ENCODE measurements at regions not wholly inside any gene's neighbourhood (a gene's known extent, or its start where the extent isn't known, plus 50 kb on each side); places are given as distances from the start of the nearest gene placed in this dataset.

GRCh38 chr21:35779690-35780570 lies 280.4 kb downstream of the SETD4 start:
- no peak overlapping the region for H3T11ph ChIP-seq (ENCODE audit: low read length)
- no peaks in the 10 kb centered on the region for H4K20me1 ChIP-seq (ENCODE audit: control insufficient read depth, insufficient read depth, insufficient read length)
- H3K4ac ChIP-seq (ENCODE audit: low read depth, low read length), result no peak overlapping the region
- Mint-ChIP-seq H3K4me3 (no peak overlapping the region), H3K27me3 (ENCODE audit: low read depth) (no peaks in the 10 kb centered on the region; the same call in 1 of the 2 replicates), H3K36me3 (ENCODE audit: insufficient read depth in 1 of 3, low read depth in 3 of 3) (no peaks in the 10 kb centered on the region), H3K4me1 (no peaks in the 10 kb centered on the region), H3K27ac (no peak overlapping the region), H3K9me3 (peaks cover 0 to 2% of the 10 kb centered on the region in 2 experiments; a peak in 2 of 5 replicates)
- H3K9ac ChIP-seq (ENCODE audit: extremely low read depth, insufficient read length, low read length), result no peak overlapping the region
- H2BK12ac ChIP-seq (ENCODE audit: insufficient read length, low read depth, low read length), result no peak overlapping the region
- H2BK5ac ChIP-seq (ENCODE audit: insufficient read length, low read length), result no peak overlapping the region
- H3K27ac ChIP-seq (ENCODE audit: insufficient read length, low read depth, low read length), result no peak overlapping the region
- H2BK20ac ChIP-seq (ENCODE audit: low read depth, low read length, poor library complexity, severe bottlenecking), result no peak overlapping the region
- H4K91ac ChIP-seq (ENCODE audit: insufficient read length, low read depth, low read length), result no peak overlapping the region
- H2BK15ac ChIP-seq (ENCODE audit: low read depth, low read length), result no peak overlapping the region
- no peak overlapping the region for H3K23ac ChIP-seq (ENCODE audit: insufficient read length, low read depth, low read length)
- H2AFZ ChIP-seq (ENCODE audit: low read length), result no peak overlapping the region
- no peaks in the 10 kb centered on the region; the same call in 1 of the 2 replicates for H3K27me3 ChIP-seq (ENCODE audit: insufficient read depth, low read length)
- no peaks in the 10 kb centered on the region for H3K23me2 ChIP-seq (ENCODE audit: insufficient read length, low read depth, low read length, poor library complexity, severe bottlenecking)
- no peak overlapping the region for H3K56ac ChIP-seq (ENCODE audit: insufficient read length, low read depth, low read length)
- no peak overlapping the region for H4K5ac ChIP-seq (ENCODE audit: insufficient read length, low read depth, low read length)
- no peak overlapping the region for H2AK5ac ChIP-seq (ENCODE audit: insufficient read length, low read length)
- no peaks in the 10 kb centered on the region for H3K4me1 ChIP-seq (ENCODE audit: insufficient read depth, low read length)
- H4K8ac ChIP-seq (replicated peaks; ENCODE audit: insufficient read length, low read depth, low read length), result no peak overlapping the region
- no CpG with 5 or more reads among the region's 7 CpGs for WGBS (ENCODE audit: extremely low coverage, insufficient read length, low lambda C conversion rate)
- H3K9me3 ChIP-seq (ENCODE audit: control insufficient read depth, low read depth, low read length), result no peaks in the 10 kb centered on the region
- no peak for DNase-seq
- no peak overlapping the region for H2BK120ac ChIP-seq (ENCODE audit: low read depth, low read length, poor library complexity, severe bottlenecking)
- no peak overlapping the region for H3K14ac ChIP-seq (ENCODE audit: insufficient read depth, low read length)
- no peaks in the 10 kb centered on the region for H3K79me2 ChIP-seq (ENCODE audit: insufficient read depth, low read length)
- no peak overlapping the region for H3K4me2 ChIP-seq (ENCODE audit: insufficient read depth, insufficient read length, low read length)
- H3K18ac ChIP-seq (ENCODE audit: insufficient read length, low read depth, low read length), result no peak overlapping the region
- no peaks in the 10 kb centered on the region for H3K79me1 ChIP-seq (ENCODE audit: insufficient read depth, low read depth, low read length, poor library complexity, severe bottlenecking)
- TF ChIP-seq CTCF (conservative IDR thresholded peaks at IDR 0.05), result no peak

Measured in H9 (cell line).